ENCODE measurements at regions not wholly inside any gene's neighbourhood (a gene's known extent, or its start where the extent isn't known, plus 50 kb on each side); places are given as distances from the start of the nearest gene placed in this dataset.

- Histone ChIP-seq H3K27ac (no peak overlapping the region), H3K4me1 (peaks cover 0 to 32% (median 8%) of the 10 kb centered on the region in 4 donors), H3K36me3 (no peaks in the 10 kb centered on the region), H3K4me3 (no peak overlapping the region), H3K9me3 (no peaks in the 10 kb centered on the region), H3K27me3 (no peaks in the 10 kb centered on the region)
- TF ChIP-seq CTCF (IDR thresholded peaks at IDR 0.05), result no peak
- intact Hi-C loops (cut with DNase I; ENCODE audit: low total_unique reads), result no loop called here
- no peak for DNase-seq
These were observed 259.7 kb downstream of the AHR start for GRCh38 chr7:17558135-17558534.

- H3K27ac ChIP-seq, result no peak overlapping the region
- DNase-seq, result no peak
- intact Hi-C loops (cut with DNase I; ENCODE audit: low total_unique reads), result no loop called here
These were observed 260.3 kb downstream of the AHR start for GRCh38 chr7:17558558-17559332.

GRCh38 chr7:17559388-17559787, 260.9 kb downstream of the AHR start:
- Histone ChIP-seq H3K4me1 (peaks cover 0 to 32% (median 8%) of the 10 kb centered on the region in 4 donors), H3K9me3 (no peaks in the 10 kb centered on the region), H3K4me3 (no peak overlapping the region), H3K27ac (no peak overlapping the region), H3K36me3 (no peaks in the 10 kb centered on the region), H3K27me3 (no peaks in the 10 kb centered on the region)
- TF ChIP-seq CTCF (IDR thresholded peaks at IDR 0.05), result no peak
- intact Hi-C loops (cut with DNase I; ENCODE audit: low total_unique reads), result no loop called here
- DNase-seq, result no peak

More at GRCh38 chr7:17558558-17559332, 260.3 kb downstream of the AHR start:
- Histone ChIP-seq H3K36me3 (no peaks in the 10 kb centered on the region), H3K27me3 (no peaks in the 10 kb centered on the region), H3K4me3 (no peak overlapping the region), H3K4me1 (peaks cover 0 to 32% (median 8%) of the 10 kb centered on the region in 4 donors), H3K9me3 (no peaks in the 10 kb centered on the region)
- TF ChIP-seq CTCF (IDR thresholded peaks at IDR 0.05), result no peak

- Histone ChIP-seq H3K4me1 (peaks cover 0 to 32% (median 8%) of the 10 kb centered on the region in 4 donors), H3K4me3 (no peak overlapping the region), H3K27ac (no peak overlapping the region), H3K9me3 (no peaks in the 10 kb centered on the region), H3K36me3 (no peaks in the 10 kb centered on the region), H3K27me3 (no peaks in the 10 kb centered on the region)
- no peak for DNase-seq
- intact Hi-C loops (cut with DNase I; ENCODE audit: low total_unique reads), result no loop called here
- no peak for TF ChIP-seq CTCF (IDR thresholded peaks at IDR 0.05)
These were observed 262.1 kb downstream of the AHR start for GRCh38 chr7:17560516-17560915.

GRCh38 chr7:17560966-17561365, 262.5 kb downstream of the AHR start:
- Histone ChIP-seq H3K4me1 (peaks cover 0 to 30% (median 7%) of the 10 kb centered on the region in 4 donors), H3K27ac (no peak overlapping the region), H3K4me3 (no peak overlapping the region), H3K36me3 (no peaks in the 10 kb centered on the region), H3K9me3 (no peaks in the 10 kb centered on the region), H3K27me3 (no peaks in the 10 kb centered on the region)
- intact Hi-C loops (cut with DNase I; ENCODE audit: low total_unique reads), result no loop called here
- no peak for TF ChIP-seq CTCF (IDR thresholded peaks at IDR 0.05)
- DNase-seq, result no peak

Data from tibial artery (tissue), 4 donors.